MV-4-11 (cell line): ENCODE measurements at regions not wholly inside any gene's neighbourhood (a gene's known extent, or its start where the extent isn't known, plus 50 kb on each side); places are given as distances from the start of the nearest gene placed in this dataset.
"Not testable (repeated sequence)": the region's sequence is repeated elsewhere in the genome, so short reads cannot be mapped to it uniquely, and the experiment has no call there.

Experiments used
- DNase-seq: peaks from one replicate; lab custom pipeline; 2025; lab: John Stamatoyannopoulos, UW

DNA sequence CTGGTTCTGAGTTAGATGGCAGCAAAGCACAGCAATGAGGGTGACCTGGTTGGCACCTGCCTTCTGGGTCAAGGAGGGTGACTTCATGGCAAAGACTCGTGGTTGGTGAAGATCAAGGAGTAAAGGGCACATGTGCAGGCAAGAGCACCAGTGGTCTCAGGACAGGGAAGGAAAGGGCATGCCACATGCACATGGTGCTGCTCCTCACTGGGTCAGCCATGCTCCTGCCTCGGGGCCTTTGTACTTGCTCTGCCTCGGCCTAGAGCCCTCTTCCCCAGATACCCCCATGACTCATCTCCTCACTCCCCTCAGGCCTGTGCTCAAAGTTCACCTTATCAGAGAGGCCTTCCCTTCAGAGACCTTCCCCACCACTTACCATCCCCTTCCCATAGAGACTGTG, 106.7 kb upstream of the KDM7A start:
- no peak for DNase-seq

- no peak for DNase-seq
These were observed 105.2 kb upstream of the KDM7A start for GRCh38 chr7:140281960-140282359.

DNA sequence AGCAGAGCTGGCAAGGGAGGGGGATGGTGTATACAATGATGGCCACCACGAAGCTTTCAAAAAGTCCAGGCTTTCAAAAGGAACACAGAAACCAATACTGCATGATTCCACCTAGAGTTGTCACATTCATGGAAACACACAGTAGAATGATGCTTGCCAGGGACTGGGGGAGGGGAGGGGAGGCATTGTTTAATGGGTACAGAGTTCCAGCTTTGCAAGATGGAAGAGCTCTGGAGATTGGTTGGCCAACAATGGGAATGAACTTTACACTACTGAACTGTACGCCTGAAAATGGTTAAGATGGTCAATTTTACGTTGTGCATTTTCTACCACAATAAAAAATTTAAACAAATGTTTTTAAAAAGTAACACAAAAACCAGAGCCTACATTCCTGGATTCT, 104.5 kb upstream of the KDM7A start:
- no peak for DNase-seq

- DNase-seq = no peak
These were observed 99.2 kb upstream of the KDM7A start for GRCh38 chr7:140276001-140276400.

DNA sequence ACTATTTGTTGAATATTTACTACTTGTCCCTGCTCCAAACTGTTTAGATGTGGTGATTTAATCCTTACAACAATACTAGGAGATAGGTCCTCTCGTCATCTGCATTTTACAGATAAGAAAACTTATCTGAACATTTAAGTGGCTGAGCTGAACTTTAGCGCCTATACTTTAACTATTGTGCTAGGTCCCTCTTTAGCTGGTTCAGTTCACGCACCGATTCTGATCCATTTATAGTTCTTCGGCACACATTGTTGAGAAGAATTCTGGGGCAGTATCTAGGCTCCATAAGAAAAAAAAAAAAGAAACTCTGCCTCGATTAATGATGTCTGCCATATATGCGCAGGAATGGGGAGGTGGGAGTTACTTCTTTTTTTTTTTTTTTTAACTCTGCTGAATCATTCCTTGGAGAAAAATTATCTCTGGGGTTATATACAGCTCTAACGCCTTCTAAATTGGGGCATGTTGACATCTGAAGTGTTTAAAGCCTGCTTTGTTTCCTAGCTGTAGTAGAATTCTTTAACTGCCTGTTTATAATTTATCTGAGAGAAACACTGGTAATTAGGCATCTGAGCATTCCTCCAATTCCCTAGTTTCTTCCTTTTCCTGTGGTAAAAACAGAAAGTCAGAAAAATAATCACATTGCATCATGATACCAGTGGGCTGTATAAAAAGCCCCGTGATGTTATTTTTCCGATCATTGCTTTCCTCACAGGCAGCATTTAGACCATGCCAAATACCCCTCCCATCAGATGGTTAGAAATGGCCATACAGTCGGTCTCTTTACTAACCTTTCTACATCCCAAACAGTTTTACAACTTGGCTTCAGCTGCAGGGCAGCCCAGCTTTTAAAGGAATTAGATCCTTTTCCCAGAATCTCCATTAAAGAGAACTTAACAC, 98.5 kb upstream of the KDM7A start:
- DNase-seq = no peak

DNA sequence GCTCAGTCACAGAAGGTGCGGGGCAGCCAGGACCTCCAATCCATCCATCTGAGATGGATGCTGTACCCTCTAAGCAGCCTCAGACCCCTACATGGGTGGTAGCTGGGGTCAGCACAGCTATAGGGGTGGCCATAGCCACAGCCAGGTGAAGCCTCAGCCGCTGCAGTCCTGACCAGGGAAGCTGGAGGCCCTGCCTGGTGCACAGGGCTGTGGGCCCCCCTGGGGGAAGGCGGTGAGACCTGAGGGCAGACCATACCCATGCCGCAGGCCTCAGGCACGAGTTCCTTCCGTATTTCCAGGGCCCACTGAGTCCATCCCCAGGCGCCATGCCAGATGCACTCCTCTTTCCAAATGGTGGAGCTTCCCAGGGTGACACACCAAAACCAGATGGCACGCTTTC, 96.6 kb upstream of the KDM7A start:
- DNase-seq = no peak

GRCh38 chr7:140271643-140271968, 94.8 kb upstream of the KDM7A start:
- DNase-seq = not testable (repeated sequence)

- DNase-seq = no peak
These were observed 92.3 kb upstream of the KDM7A start for GRCh38 chr7:140269004-140269638.

- no peak for DNase-seq
These were observed 90.8 kb upstream of the KDM7A start for GRCh38 chr7:140267381-140268226.

DNA sequence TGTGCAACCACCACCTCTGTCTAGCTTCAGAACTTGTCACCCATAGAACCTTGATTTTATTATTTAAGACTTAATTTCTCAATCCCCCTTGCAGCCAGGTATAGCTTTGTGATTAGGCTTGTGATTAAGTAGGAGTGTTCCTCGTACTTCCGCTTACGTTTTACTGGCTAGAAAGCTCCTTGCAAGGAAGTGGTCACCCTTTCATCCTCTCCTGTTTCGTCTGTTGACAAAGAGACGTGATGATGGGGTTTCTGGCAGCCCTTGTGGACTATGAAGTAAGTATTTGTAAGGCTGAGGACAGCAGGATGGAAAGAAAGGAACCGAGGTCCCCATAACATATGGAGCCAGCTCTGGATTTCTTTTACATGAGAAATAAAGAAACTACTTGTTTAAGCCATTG, 86.5 kb upstream of the KDM7A start:
- DNase-seq = peak; percentile 59

- DNase-seq = no peak
These were observed 85.6 kb upstream of the KDM7A start for GRCh38 chr7:140262242-140262903.

GRCh38 chr7:140261522-140261921, 84.7 kb upstream of the KDM7A start:
- DNase-seq = no peak

GRCh38 chr7:140261105-140261486, 84.3 kb upstream of the KDM7A start:
- no peak for DNase-seq

DNA sequence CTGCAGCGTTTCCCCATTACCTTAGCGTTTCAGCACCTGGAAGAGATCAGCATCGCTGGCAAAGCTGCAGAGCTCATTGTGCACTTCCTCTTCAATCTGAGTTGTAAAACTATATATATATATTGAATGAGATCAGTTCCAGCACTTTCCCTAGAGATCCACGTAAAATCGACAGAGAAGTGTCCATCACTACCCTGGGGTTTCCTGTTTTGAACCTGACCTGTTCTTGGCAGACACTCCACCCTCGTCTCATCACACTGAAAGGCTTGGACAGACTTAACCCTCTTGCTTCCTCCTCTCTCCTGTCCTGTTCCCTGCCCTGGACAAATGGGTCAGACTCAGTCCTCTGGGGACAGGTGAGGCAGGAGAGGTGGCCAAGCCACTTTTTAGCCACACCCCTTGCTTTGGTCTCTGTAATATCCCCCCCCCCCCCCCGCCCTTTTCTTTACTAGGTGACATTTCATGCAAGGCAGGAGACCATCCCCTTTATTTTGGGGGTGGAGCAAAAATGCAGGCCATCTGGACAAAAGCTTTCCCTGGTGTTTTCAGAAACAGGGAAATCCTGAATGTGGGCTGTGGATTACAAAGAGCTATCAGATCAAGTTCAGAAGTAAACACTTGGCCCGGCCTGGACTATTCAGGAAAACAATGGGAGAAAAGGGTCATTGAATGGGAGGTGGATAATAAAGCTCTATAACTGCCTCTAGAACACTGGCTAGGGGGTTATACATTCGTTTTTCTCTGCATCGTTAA, 83.7 kb upstream of the KDM7A start:
- DNase-seq = no peak

DNA sequence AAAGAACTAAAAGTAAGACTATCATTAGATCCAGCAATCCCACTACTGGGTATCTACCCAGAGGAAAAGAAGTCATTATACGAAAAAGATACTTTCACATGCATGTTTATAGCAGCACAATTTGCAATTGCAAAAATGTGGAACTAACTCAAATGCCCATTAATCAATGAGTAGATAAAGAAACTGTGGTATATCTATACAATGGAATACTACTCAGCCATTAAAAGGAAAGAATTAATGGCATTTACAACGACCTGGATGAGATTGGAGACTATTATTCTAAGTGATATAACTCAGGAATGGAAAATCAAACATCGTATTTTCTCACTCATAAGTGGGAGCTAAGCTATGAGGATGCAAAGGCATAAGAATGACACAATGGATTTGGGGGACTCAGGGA, 80.5 kb upstream of the KDM7A start:
- not testable (repeated sequence) for DNase-seq

DNA sequence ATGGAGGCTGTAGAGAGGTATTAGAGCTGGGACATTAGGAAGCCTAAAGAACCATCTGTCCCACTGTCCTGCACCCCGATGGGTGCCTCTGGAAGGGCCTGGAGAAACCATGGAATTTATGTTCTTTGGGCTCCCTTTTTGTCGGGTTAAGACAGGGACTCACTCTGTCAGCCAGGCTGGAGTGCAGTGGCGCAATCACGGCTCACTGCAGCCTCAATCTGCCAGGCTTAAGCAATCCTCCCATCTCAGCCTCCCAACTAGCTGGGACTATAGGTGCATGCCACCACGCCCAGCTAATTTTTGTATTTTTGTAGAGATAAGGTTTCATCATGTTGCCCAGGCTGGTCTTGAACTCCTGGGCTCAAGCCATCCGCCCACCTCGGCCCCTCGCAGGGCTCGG, 78.2 kb upstream of the KDM7A start:
- not testable (repeated sequence) for DNase-seq

DNA sequence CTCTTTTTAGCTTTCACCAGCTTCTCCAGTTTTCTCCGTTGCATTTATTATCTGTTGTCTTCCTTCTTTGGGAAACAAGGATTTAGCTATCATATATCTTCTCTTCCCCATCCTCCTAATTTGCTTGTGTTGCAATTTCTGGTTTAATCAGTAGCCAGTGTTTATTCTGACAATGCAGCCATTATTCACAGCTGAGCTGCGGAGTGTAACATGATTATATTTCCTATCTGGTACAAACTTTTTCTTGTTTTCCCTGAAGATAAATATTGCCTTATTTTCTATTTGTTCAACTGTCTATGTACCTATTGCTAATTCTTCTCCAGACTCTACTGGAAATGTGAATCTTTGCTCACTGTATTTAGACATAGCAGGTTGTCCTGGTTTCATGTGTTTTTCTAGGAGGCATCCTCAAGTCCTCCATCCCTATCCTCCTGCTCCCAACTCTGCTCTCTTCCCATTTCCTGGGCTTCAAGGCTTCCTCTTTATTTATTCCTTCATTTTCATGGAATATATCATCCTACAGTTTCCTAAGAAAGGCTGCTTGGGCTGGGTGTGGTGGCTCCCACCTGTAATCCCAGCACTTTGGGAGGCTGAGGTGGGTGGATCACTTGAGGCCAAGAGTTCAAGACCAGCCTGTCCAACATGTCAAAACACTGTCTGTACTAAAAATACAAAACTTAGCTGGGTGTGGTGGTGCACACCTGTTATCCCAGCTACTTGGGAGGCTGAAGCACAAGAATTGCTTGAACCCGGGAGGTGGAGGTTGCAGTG, 72.4 kb upstream of the KDM7A start:
- no peak for DNase-seq

- no peak for DNase-seq
These were observed 70.8 kb upstream of the KDM7A start for GRCh38 chr7:140247559-140247958.

DNA sequence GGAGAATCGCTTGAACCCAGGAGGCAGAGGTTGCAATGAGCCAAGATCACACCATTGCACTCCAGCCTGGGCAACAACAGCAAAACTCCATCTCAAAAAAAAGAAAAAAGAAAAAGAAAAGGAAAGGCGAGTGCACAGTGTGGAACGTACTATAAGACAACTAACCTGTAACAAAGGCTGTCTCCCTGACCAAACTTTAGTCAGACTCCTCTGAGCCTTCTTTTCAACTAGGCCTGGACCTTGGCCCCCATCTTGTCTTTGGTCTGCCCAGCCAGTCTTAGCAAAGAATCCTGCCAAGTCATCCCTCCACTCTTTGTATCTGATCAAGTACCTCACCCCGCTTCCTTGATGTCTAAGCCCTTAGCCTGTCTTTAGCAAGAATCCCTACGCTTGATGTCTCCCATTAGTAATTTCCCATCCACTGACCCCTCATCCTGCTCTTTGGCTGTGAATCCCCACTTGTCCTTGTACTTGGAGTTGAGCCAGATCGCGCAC, 68.9 kb upstream of the KDM7A start:
- DNase-seq = no peak
